ENCODE measurements at regions not wholly inside any gene's neighbourhood (a gene's known extent, or its start where the extent isn't known, plus 50 kb on each side); places are given as distances from the start of the nearest gene placed in this dataset.
A peak's percentile ranks its signal among the peaks of the same experiment; 100 is the strongest.

DNA sequence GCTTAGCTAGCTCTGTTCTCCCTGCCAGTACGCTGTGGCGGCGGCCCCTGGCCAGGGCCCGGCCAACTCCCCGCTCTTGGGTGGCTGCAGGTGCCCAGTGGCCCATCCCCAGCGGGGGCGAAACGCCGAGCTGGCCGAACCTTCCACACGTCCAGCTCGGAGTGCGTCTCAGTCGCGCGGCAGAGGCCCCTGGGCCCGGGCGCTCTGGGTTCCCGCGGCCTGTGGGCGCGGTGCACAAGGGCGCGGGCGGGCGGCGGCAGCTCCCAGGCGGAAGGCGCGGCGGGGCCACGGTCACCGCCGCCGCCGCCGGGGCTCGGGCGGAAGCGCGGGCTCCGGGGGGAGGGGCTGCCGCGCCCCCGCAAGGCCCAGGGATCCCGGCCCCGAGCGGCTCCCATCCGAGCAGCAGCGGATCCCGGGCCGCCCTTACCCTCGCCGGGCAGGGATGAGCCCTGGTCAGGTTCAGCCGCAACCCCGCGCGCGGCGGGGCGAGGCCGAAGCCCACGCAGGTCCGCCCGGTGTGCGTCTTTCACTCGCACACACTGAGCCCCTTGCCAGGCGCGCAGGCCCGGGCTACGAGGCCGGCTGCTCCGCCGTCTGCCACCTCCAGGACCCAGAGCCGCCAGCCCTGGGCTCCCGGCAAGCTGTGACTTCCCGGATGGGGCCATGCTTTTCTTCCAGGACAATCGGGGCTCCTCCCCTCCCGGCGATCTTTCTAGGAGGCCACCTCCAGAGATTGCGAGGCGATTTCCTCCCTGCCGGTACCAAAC lies 54.2 kb downstream of the CCDC54 start:
- Histone ChIP-seq H3K27ac (ENCODE audit: low read depth, low read length, poor library complexity, severe bottlenecking) (no peak overlapping the region), H3K4me2 (ENCODE audit: low read length) (peak overlapping the region; percentile 75), H3K9me3 (ENCODE audit: low read length) (no peaks in the 10 kb centered on the region), H3K9me2 (ENCODE audit: insufficient read depth, low read length) (no peaks in the 10 kb centered on the region), H2AFZ (ENCODE audit: low read length) (peak overlapping the region; percentile 88), H4K20me1 (ENCODE audit: insufficient read depth, low read length) (no peaks in the 10 kb centered on the region), H3K4me3 (ENCODE audit: low read depth, low read length, poor library complexity, severe bottlenecking) (peak overlapping the region; percentile 66), H3K36me3 (ENCODE audit: insufficient read depth, low read length) (no peaks in the 10 kb centered on the region), H3K79me2 (ENCODE audit: insufficient read depth, low read depth, low read length) (no peaks in the 10 kb centered on the region), H3K4me1 (ENCODE audit: insufficient read depth, low read length, poor library complexity, severe bottlenecking) (peaks cover 53% of the 10 kb centered on the region)
- intact Hi-C loops (cut with micrococcal nuclease; ENCODE audit: unreplicated experiment): loop anchor here (2.0 to 10.0 kb wide), 4 partner anchors 107 to 1153 kb away; partner anchors contain the start of genes CIP2A and DZIP3
- ChIA-PET CTCF (ENCODE audit: unreplicated experiment) (interaction anchor here (0.6 to 1.8 kb wide), 3 partner anchors 10 to 1630 kb away, joined by 3 to 9 read pairs (median 8); no protein-coding TSS in a partner anchor), POLR2A (interaction anchor here (0.8 to 1.3 kb wide), 3 partner anchors 26 to 170 kb away, joined by 3 to 4 read pairs (median 3); no protein-coding TSS in a partner anchor)
- BruUV-seq (replicated peaks): no TSS peak
- no peak for TF ChIP-seq EZH2phosphoT487 (IDR thresholded peaks at IDR 0.05; ENCODE audit: borderline replicate concordance, low read depth, low read length)
- TF ChIP-seq CTCF (conservative IDR thresholded peaks at IDR 0.05; ENCODE audit: low read length): no peak
- peak; percentile 43 for DNase-seq (ENCODE audit: low spot score)

- TF ChIP-seq CTCF (conservative IDR thresholded peaks at IDR 0.05; ENCODE audit: low read length) (no peak), EZH2phosphoT487 (IDR thresholded peaks at IDR 0.05; ENCODE audit: borderline replicate concordance, low read depth, low read length) (no peak)
- Histone ChIP-seq H3K36me3 (ENCODE audit: insufficient read depth, low read length) (no peaks in the 10 kb centered on the region), H3K4me1 (ENCODE audit: insufficient read depth, low read length, poor library complexity, severe bottlenecking) (peaks cover 46% of the 10 kb centered on the region), H3K4me3 (ENCODE audit: low read depth, low read length, poor library complexity, severe bottlenecking) (peak overlapping the region; percentile 66), H3K79me2 (ENCODE audit: insufficient read depth, low read depth, low read length) (no peaks in the 10 kb centered on the region), H4K20me1 (ENCODE audit: insufficient read depth, low read length) (no peaks in the 10 kb centered on the region), H3K9me2 (ENCODE audit: insufficient read depth, low read length) (no peaks in the 10 kb centered on the region), H3K4me2 (ENCODE audit: low read length) (peak overlapping the region; percentile 75), H2AFZ (ENCODE audit: low read length) (peak overlapping the region; percentile 88), H3K9me3 (ENCODE audit: low read length) (no peaks in the 10 kb centered on the region), H3K27ac (ENCODE audit: low read depth, low read length, poor library complexity, severe bottlenecking) (no peak overlapping the region)
- no peak for DNase-seq (ENCODE audit: low spot score)
- intact Hi-C loops (cut with micrococcal nuclease; ENCODE audit: unreplicated experiment): loop anchor here (5.0 to 10.0 kb wide), 2 partner anchors 110 to 1153 kb away; partner anchors contain the start of genes CIP2A and DZIP3
- BruUV-seq (replicated peaks): no TSS peak
- ChIA-PET POLR2A (interaction anchor here (0.6 to 0.7 kb wide), 4 partner anchors 39 to 312 kb away, joined by 3 to 4 read pairs (median 3); no protein-coding TSS in a partner anchor), CTCF (ENCODE audit: unreplicated experiment) (no interaction called here)
Measured at GRCh38 chr3:107432013-107432515, 54.8 kb downstream of the CCDC54 start.

All from OCI-LY7 (cell line).